ENCODE measurements at regions not wholly inside any gene's neighbourhood (a gene's known extent, or its start where the extent isn't known, plus 50 kb on each side); places are given as distances from the start of the nearest gene placed in this dataset.

- no peak for FAIRE-seq
- Histone ChIP-seq H3K4me3 (ENCODE audit: low read length in 3 of 3) (no peak overlapping the region), H3K36me3 (ENCODE audit: control insufficient read depth in 2 of 3, insufficient read depth in 3 of 3, low read length in 3 of 3) (no peaks in the 10 kb centered on the region), H3K9me3 (ENCODE audit: control insufficient read depth in 2 of 3, insufficient read depth in 1 of 3, low read length in 3 of 3) (no peaks in the 10 kb centered on the region), H3K27me3 (ENCODE audit: control insufficient read depth, insufficient read depth, low read length) (no peaks in the 10 kb centered on the region), H3K4me1 (ENCODE audit: control insufficient read depth in 2 of 3, insufficient read depth in 2 of 3, low read depth in 1 of 3, low read length in 3 of 3) (no peaks in the 10 kb centered on the region), H3K9ac (ENCODE audit: low read length in 3 of 3) (no peak overlapping the region), H3K27ac (ENCODE audit: low read depth in 2 of 2, low read length in 2 of 2) (no peak overlapping the region)
- no peak for DNase-seq
- intact Hi-C loops (cut with DNase I) = no loop called here
- TF ChIP-seq CTCF (IDR thresholded peaks at IDR 0.05; ENCODE audit: borderline replicate concordance, extremely low read depth, insufficient read depth) = no peak
Measured at GRCh38 chr5:31084871-31085270, 108.6 kb upstream of the CDH6 start.

GRCh38 chr5:31083364-31083763, 110.1 kb upstream of the CDH6 start:
- intact Hi-C loops (cut with DNase I) = no loop called here
- DNase-seq = no peak
- TF ChIP-seq CTCF (IDR thresholded peaks at IDR 0.05; ENCODE audit: borderline replicate concordance, extremely low read depth, insufficient read depth) = no peak

GRCh38 chr5:31079668-31080067, 113.8 kb upstream of the CDH6 start:
- DNase-seq (no peak), FAIRE-seq (no peak)
- no peaks in the 10 kb centered on the region for H3K36me3 ChIP-seq (ENCODE audit: control insufficient read depth in 2 of 3, insufficient read depth in 3 of 3, low read length in 3 of 3)
- no peaks in the 10 kb centered on the region for H3K27me3 ChIP-seq (ENCODE audit: control insufficient read depth, insufficient read depth, low read length)
- intact Hi-C loops (cut with DNase I) = no loop called here
- H3K9ac ChIP-seq (ENCODE audit: low read length in 3 of 3) = no peak overlapping the region
- no peak overlapping the region for H3K27ac ChIP-seq (ENCODE audit: low read depth in 2 of 2, low read length in 2 of 2)
- no peaks in the 10 kb centered on the region for H3K4me1 ChIP-seq (ENCODE audit: control insufficient read depth in 2 of 3, insufficient read depth in 2 of 3, low read depth in 1 of 3, low read length in 3 of 3)
- no peak for TF ChIP-seq CTCF (IDR thresholded peaks at IDR 0.05; ENCODE audit: borderline replicate concordance, extremely low read depth, insufficient read depth)
- H3K4me3 ChIP-seq (ENCODE audit: low read length in 3 of 3) = no peak overlapping the region
- no peaks in the 10 kb centered on the region for H3K9me3 ChIP-seq (ENCODE audit: control insufficient read depth in 2 of 3, insufficient read depth in 1 of 3, low read length in 3 of 3)

More at GRCh38 chr5:31083364-31083763, 110.1 kb upstream of the CDH6 start:
- Histone ChIP-seq H3K9ac (ENCODE audit: low read length in 3 of 3) (no peak overlapping the region), H3K4me1 (ENCODE audit: control insufficient read depth in 2 of 3, insufficient read depth in 2 of 3, low read depth in 1 of 3, low read length in 3 of 3) (no peaks in the 10 kb centered on the region), H3K9me3 (ENCODE audit: control insufficient read depth in 2 of 3, insufficient read depth in 1 of 3, low read length in 3 of 3) (no peaks in the 10 kb centered on the region), H3K27ac (ENCODE audit: low read depth in 2 of 2, low read length in 2 of 2) (no peak overlapping the region), H3K4me3 (ENCODE audit: low read length in 3 of 3) (no peak overlapping the region), H3K27me3 (ENCODE audit: control insufficient read depth, insufficient read depth, low read length) (no peaks in the 10 kb centered on the region), H3K36me3 (ENCODE audit: control insufficient read depth in 2 of 3, insufficient read depth in 3 of 3, low read length in 3 of 3) (no peaks in the 10 kb centered on the region)
- FAIRE-seq = no peak

- TF ChIP-seq CTCF (IDR thresholded peaks at IDR 0.05; ENCODE audit: borderline replicate concordance, extremely low read depth, insufficient read depth) = no peak
- no peaks in the 10 kb centered on the region for H3K36me3 ChIP-seq (ENCODE audit: control insufficient read depth in 2 of 3, insufficient read depth in 3 of 3, low read length in 3 of 3)
- intact Hi-C loops (cut with DNase I) = no loop called here
- no peaks in the 10 kb centered on the region for H3K4me1 ChIP-seq (ENCODE audit: control insufficient read depth in 2 of 3, insufficient read depth in 2 of 3, low read depth in 1 of 3, low read length in 3 of 3)
- DNase-seq (no peak), FAIRE-seq (no peak)
- no peak overlapping the region for H3K27ac ChIP-seq (ENCODE audit: low read depth in 2 of 2, low read length in 2 of 2)
- no peak overlapping the region for H3K9ac ChIP-seq (ENCODE audit: low read length in 3 of 3)
- H3K4me3 ChIP-seq (ENCODE audit: low read length in 3 of 3) = no peak overlapping the region
- no peaks in the 10 kb centered on the region for H3K9me3 ChIP-seq (ENCODE audit: control insufficient read depth in 2 of 3, insufficient read depth in 1 of 3, low read length in 3 of 3)
- no peaks in the 10 kb centered on the region for H3K27me3 ChIP-seq (ENCODE audit: control insufficient read depth, insufficient read depth, low read length)
Measured at GRCh38 chr5:31078956-31079355, 114.5 kb upstream of the CDH6 start.
